ENCODE measurements at regions not wholly inside any gene's neighbourhood (a gene's known extent, or its start where the extent isn't known, plus 50 kb on each side); places are given as distances from the start of the nearest gene placed in this dataset.

GRCh38 chr1:4113897-4114296, 213.8 kb upstream of the C1orf174 start:
- H3K9me3 ChIP-seq, result no peaks in the 10 kb centered on the region
- no peak for DNase-seq
- no peak for TF ChIP-seq CTCF (IDR thresholded peaks at IDR 0.05)
- intact Hi-C loops (cut with DNase I), result no loop called here
- no peak overlapping the region for H3K27ac ChIP-seq
- no peaks in the 10 kb centered on the region for H3K4me1 ChIP-seq
- no peaks in the 10 kb centered on the region for H3K36me3 ChIP-seq
- H3K27me3 ChIP-seq (ENCODE audit: low read depth), result peaks cover 10% of the 10 kb centered on the region
- ATAC-seq, result no peak
- no peak overlapping the region for H3K4me3 ChIP-seq

GRCh38 chr1:4115191-4115900, 215.3 kb upstream of the C1orf174 start:
- Histone ChIP-seq H3K4me1 (no peaks in the 10 kb centered on the region), H3K27ac (no peak overlapping the region), H3K4me3 (no peak overlapping the region), H3K9me3 (no peaks in the 10 kb centered on the region), H3K36me3 (no peaks in the 10 kb centered on the region), H3K27me3 (ENCODE audit: low read depth) (peaks cover 4% of the 10 kb centered on the region)
- TF ChIP-seq CTCF (IDR thresholded peaks at IDR 0.05), result no peak
- intact Hi-C loops (cut with DNase I), result no loop called here
- ATAC-seq (no peak), DNase-seq (no peak)

GRCh38 chr1:4117196-4117595, 217.1 kb upstream of the C1orf174 start:
- no peak for ATAC-seq
- H3K36me3 ChIP-seq, result no peaks in the 10 kb centered on the region
- H3K9me3 ChIP-seq, result no peaks in the 10 kb centered on the region
- DNase-seq, result no peak
- H3K4me1 ChIP-seq, result no peaks in the 10 kb centered on the region
- no peak overlapping the region for H3K4me3 ChIP-seq
- TF ChIP-seq CTCF (IDR thresholded peaks at IDR 0.05), result no peak
- intact Hi-C loops (cut with DNase I), result no loop called here
- no peaks in the 10 kb centered on the region for H3K27me3 ChIP-seq (ENCODE audit: low read depth)
- H3K27ac ChIP-seq, result no peak overlapping the region

GRCh38 chr1:4118746-4119515, 218.9 kb upstream of the C1orf174 start:
- no peak for DNase-seq
- Histone ChIP-seq H3K27ac (no peak overlapping the region), H3K36me3 (no peaks in the 10 kb centered on the region), H3K27me3 (ENCODE audit: low read depth) (no peaks in the 10 kb centered on the region), H3K9me3 (no peaks in the 10 kb centered on the region), H3K4me3 (no peak overlapping the region), H3K4me1 (no peaks in the 10 kb centered on the region)
- intact Hi-C loops (cut with DNase I), result no loop called here
- no peak for TF ChIP-seq CTCF (IDR thresholded peaks at IDR 0.05)
- no peak for ATAC-seq

GRCh38 chr1:4119516-4120220, 219.6 kb upstream of the C1orf174 start:
- no peak for TF ChIP-seq CTCF (IDR thresholded peaks at IDR 0.05)
- DNase-seq, result no peak
- intact Hi-C loops (cut with DNase I), result no loop called here

More at GRCh38 chr1:4119516-4120220, 219.6 kb upstream of the C1orf174 start:
- no peak for ATAC-seq
- Histone ChIP-seq H3K36me3 (no peaks in the 10 kb centered on the region), H3K27me3 (ENCODE audit: low read depth) (no peaks in the 10 kb centered on the region), H3K9me3 (no peaks in the 10 kb centered on the region), H3K4me3 (no peak overlapping the region), H3K27ac (no peak overlapping the region), H3K4me1 (no peaks in the 10 kb centered on the region)

Data from lower lobe of right lung (tissue), 2 donors.